DND-41 (cell line): ENCODE measurements at regions not wholly inside any gene's neighbourhood (a gene's known extent, or its start where the extent isn't known, plus 50 kb on each side); places are given as distances from the start of the nearest gene placed in this dataset.

ENCODE experiments used
- ATAC-seq: fragments of 200-7000 bp; cut with Tn5 transposase; 3 replicates; pipeline ENCODE4 v1.9.1; 2021; ENCODE audit warnings: low read depth; ENCODE audit not compliant: insufficient read depth
- DNase-seq: peaks from one replicate; pipeline ENCODE4 v3.0.0-alpha.2; 2020
- H2AFZ ChIP-seq: 2 replicates; pipeline ENCODE4 v1.6.0; 2012; ENCODE audit warnings: low read depth, low read length
- H3K27ac ChIP-seq: 2 replicates; pipeline ENCODE4 v1.5.1; 2012; ENCODE audit warnings: low read length, inconsistent platforms
- H3K27me3 ChIP-seq: fragments of 200-600 bp; sonication (generic); 2 replicates; pipeline ENCODE4 v1.6.0; 2012; ENCODE audit warnings: low read length, mild to moderate bottlenecking, inconsistent platforms; ENCODE audit not compliant: insufficient read depth, poor library complexity
- H3K36me3 ChIP-seq: 2 replicates; pipeline ENCODE4 v1.5.1; 2012; ENCODE audit warnings: low read length, inconsistent platforms; ENCODE audit not compliant: insufficient read depth
- H3K4me1 ChIP-seq: 2 replicates; pipeline ENCODE4 v1.5.1; 2012; ENCODE audit warnings: mild to moderate bottlenecking, low read length; ENCODE audit not compliant: insufficient read depth
- H3K4me2 ChIP-seq: 2 replicates; pipeline ENCODE4 v1.6.0; 2012; ENCODE audit warnings: mild to moderate bottlenecking, moderate library complexity, low read length, inconsistent platforms; ENCODE audit not compliant: insufficient read depth
- H3K4me3 ChIP-seq, 2 experiments: fragments of 200-600 bp in 1 of 2; shearing (Covaris generic) in 1 of 2; 2 replicates each; pipeline ENCODE4 v1.5.1; 2012 to 2016; ENCODE audit warnings: inconsistent platforms in 2 of 2, low read length in 2 of 2, mild to moderate bottlenecking in 2 of 2, low read depth in 1 of 2, moderate library complexity in 1 of 2
- H3K79me2 ChIP-seq: 2 replicates; pipeline ENCODE4 v1.6.0; 2012; ENCODE audit warnings: low read length, inconsistent platforms; ENCODE audit not compliant: insufficient read depth
- H3K9ac ChIP-seq: 2 replicates; pipeline ENCODE4 v1.6.0; 2012; ENCODE audit warnings: low read depth, mild to moderate bottlenecking, inconsistent platforms, low read length, moderate library complexity
- H3K9me3 ChIP-seq: 2 replicates; pipeline ENCODE4 v1.5.1; 2012; ENCODE audit warnings: low read length, moderate library complexity, mild to moderate bottlenecking, inconsistent platforms; ENCODE audit not compliant: insufficient read depth, severe bottlenecking
- H4K20me1 ChIP-seq: 2 replicates; pipeline ENCODE4 v1.6.0; 2012; ENCODE audit warnings: low read length; ENCODE audit not compliant: insufficient read depth
- TF ChIP-seq, protein P1 (sequence below): IDR thresholded peaks from 2 replicates; pipeline ENCODE4 v1.5.1; 2012; ENCODE audit warnings: borderline replicate concordance, low read length, moderate library complexity, mild to moderate bottlenecking; ENCODE audit not compliant: poor library complexity, severe bottlenecking; ENCODE audit errors: extremely low read depth

DNA sequence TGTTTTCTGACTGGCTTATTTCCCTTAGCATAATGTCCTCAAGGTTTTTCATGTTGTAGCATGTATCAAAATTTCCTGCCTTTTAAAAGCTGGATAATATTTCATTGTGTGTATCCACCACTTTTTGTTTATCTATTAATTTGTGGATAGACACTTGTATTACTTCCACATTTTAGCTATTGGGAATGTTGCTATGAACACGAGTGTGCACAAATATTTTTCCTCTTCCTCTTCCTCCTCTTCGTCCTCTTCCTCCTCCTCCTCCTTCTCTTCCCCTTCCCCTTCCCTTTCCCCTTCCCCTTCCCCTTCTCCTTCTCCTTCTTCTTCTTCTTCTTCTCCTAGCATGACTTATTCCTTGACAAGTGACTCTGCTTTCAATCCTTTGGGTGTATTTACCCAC, 51.2 kb upstream of the KL start:
- H3K4me1 ChIP-seq: no peaks in the 10 kb centered on the region
- ATAC-seq: no peak
- H3K4me2 ChIP-seq: no peak overlapping the region
- no peak overlapping the region for H2AFZ ChIP-seq
- H3K27ac ChIP-seq: no peak overlapping the region
- no peaks in the 10 kb centered on the region for H3K36me3 ChIP-seq
- H3K79me2 ChIP-seq: no peaks in the 10 kb centered on the region
- no peak overlapping the region for H3K9ac ChIP-seq
- H3K27me3 ChIP-seq: peaks cover 4% of the 10 kb centered on the region
- H3K9me3 ChIP-seq: no peaks in the 10 kb centered on the region
- no peak for DNase-seq
- TF ChIP-seq, protein P1, sequence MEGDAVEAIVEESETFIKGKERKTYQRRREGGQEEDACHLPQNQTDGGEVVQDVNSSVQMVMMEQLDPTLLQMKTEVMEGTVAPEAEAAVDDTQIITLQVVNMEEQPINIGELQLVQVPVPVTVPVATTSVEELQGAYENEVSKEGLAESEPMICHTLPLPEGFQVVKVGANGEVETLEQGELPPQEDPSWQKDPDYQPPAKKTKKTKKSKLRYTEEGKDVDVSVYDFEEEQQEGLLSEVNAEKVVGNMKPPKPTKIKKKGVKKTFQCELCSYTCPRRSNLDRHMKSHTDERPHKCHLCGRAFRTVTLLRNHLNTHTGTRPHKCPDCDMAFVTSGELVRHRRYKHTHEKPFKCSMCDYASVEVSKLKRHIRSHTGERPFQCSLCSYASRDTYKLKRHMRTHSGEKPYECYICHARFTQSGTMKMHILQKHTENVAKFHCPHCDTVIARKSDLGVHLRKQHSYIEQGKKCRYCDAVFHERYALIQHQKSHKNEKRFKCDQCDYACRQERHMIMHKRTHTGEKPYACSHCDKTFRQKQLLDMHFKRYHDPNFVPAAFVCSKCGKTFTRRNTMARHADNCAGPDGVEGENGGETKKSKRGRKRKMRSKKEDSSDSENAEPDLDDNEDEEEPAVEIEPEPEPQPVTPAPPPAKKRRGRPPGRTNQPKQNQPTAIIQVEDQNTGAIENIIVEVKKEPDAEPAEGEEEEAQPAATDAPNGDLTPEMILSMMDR: no peak
- H4K20me1 ChIP-seq: no peaks in the 10 kb centered on the region
- H3K4me3 ChIP-seq: no peak overlapping the region
